22Rv1 (cell line): ENCODE measurements at regions not wholly inside any gene's neighbourhood (a gene's known extent, or its start where the extent isn't known, plus 50 kb on each side); places are given as distances from the start of the nearest gene placed in this dataset.
"Not testable (repeated sequence)": the region's sequence is repeated elsewhere in the genome, so short reads cannot be mapped to it uniquely, and the experiment has no call there.

ENCODE experiments used
- H3K27ac ChIP-seq: fragments of 450-650 bp; 2 replicates; pipeline ENCODE4 v1.5.1; 2017
- ZFX ChIP-seq: fragments of 450-650 bp; IDR thresholded peaks from 2 replicates; pipeline ENCODE4 v1.6.1; 2017; ENCODE audit warnings: antibody characterized with exemption, borderline replicate concordance
- TF ChIP-seq, protein P1 (sequence below): fragments of 450-650 bp; IDR thresholded peaks from 2 replicates; pipeline ENCODE4 v1.5.1; 2017; ENCODE audit warnings: mild to moderate bottlenecking

DNA sequence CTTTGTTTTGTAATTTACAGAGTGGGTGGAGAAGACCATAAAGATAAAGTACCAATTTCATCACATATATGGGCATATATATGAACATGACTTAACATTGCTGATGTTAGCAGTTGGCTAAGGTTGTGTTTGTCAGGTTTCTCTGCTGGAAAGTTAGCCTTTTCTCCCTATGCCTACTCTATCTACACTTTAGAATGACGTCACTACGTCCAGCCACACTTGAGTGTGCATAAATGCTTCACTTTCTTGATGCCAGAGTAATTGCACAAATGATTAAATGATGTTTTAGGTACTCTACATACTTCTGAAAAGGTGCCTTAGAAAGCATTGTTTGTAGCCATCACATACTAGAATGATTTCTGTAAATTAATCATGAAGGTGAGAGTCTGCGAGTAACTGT is 759.2 kb upstream of the MGAT4C start:
- no peak overlapping the region for H3K27ac ChIP-seq
- TF ChIP-seq ZFX, result no peak
- TF ChIP-seq, protein P1, sequence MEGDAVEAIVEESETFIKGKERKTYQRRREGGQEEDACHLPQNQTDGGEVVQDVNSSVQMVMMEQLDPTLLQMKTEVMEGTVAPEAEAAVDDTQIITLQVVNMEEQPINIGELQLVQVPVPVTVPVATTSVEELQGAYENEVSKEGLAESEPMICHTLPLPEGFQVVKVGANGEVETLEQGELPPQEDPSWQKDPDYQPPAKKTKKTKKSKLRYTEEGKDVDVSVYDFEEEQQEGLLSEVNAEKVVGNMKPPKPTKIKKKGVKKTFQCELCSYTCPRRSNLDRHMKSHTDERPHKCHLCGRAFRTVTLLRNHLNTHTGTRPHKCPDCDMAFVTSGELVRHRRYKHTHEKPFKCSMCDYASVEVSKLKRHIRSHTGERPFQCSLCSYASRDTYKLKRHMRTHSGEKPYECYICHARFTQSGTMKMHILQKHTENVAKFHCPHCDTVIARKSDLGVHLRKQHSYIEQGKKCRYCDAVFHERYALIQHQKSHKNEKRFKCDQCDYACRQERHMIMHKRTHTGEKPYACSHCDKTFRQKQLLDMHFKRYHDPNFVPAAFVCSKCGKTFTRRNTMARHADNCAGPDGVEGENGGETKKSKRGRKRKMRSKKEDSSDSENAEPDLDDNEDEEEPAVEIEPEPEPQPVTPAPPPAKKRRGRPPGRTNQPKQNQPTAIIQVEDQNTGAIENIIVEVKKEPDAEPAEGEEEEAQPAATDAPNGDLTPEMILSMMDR, result no peak

DNA sequence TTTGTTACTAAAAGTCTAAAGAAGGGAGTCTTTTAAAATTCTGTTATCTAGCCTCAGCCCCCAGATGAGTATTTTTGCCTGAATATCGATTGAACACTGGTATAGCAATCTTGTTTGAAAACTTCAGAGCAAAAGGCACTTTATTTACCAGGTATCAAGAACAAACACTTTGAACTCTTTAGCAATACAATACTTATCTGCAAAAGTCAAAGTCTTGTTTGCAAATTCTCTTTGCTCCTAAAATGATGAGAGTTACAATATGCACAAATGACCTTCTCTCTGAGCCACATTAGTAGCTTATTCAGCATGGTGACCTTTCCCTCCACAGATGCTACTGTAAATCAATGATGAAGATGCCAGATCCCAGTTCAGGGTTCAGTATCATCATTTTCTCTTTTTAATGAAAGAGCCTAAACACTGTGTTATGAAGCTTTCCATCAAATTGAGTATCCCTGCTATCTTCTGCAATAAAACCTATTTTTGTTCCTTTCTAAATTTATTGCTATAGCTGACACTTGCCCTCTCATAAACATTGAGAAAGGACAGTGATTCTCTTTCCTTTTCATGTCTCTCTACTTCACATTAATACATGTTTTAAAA is 752.7 kb upstream of the MGAT4C start:
- H3K27ac ChIP-seq, result no peak overlapping the region
- no peak for TF ChIP-seq ZFX
- TF ChIP-seq, protein P1, result no peak

DNA sequence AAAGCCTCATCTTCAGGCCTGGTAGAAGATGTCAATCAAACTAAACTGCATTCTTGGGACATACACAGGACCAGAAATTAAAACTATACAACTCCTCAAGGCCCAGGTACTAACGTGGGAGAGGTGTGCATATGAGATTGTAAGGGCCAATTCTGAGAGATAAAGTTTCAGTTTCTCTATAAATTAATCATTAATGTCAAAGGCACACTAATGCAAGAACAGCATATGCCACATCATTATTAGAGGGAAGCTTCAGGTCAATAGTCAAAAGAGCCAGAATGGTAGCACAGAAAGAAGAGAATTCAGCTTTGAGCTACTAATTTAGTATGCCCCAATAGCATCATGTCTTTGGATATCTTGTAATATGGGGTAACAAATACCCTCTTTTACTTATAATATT is 744.9 kb upstream of the MGAT4C start:
- TF ChIP-seq, protein P1, result no peak
- no peak for TF ChIP-seq ZFX
- H3K27ac ChIP-seq, result no peak overlapping the region

DNA sequence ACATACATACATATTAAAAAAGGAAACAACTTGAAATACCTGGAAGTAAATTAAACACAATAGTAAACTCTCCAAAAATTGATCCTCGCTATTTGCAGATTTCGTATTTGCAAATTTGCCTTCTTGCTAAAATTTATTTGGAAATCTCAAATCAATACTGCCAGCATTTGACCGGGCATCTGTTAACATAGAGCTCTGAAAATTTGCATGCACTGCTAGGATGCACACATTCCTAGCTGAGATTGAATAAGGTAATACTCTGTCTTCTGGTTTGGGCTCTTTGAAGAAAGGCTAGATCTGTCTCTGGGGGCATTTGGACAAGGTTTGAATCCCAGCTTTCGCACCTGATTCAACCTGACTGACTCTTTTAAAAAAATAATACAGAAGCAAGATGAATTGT is 729.1 kb upstream of the MGAT4C start:
- H3K27ac ChIP-seq, result no peak overlapping the region
- TF ChIP-seq, protein P1, result no peak
- no peak for TF ChIP-seq ZFX

DNA sequence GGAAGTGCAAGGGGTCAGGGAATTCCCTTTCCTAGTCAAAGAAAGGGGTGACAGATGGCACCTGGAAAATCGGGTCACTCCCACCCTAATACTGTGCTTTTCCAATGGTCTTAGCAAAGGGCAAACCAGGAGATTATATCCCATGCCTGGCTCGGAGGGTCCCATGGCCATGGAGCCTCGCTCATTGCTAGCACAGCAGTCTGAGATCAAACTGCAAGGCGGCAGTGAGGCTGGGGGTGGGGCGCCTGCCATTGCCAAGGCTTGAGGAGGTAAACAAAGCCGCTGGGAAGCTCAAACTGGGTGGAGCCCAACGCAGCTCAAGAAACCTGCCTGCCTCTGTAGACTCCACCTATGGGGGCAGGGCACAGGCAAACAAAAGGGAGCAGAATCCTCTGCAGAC is 714.4 kb upstream of the MGAT4C start:
- H3K27ac ChIP-seq, result not testable (repeated sequence)

DNA sequence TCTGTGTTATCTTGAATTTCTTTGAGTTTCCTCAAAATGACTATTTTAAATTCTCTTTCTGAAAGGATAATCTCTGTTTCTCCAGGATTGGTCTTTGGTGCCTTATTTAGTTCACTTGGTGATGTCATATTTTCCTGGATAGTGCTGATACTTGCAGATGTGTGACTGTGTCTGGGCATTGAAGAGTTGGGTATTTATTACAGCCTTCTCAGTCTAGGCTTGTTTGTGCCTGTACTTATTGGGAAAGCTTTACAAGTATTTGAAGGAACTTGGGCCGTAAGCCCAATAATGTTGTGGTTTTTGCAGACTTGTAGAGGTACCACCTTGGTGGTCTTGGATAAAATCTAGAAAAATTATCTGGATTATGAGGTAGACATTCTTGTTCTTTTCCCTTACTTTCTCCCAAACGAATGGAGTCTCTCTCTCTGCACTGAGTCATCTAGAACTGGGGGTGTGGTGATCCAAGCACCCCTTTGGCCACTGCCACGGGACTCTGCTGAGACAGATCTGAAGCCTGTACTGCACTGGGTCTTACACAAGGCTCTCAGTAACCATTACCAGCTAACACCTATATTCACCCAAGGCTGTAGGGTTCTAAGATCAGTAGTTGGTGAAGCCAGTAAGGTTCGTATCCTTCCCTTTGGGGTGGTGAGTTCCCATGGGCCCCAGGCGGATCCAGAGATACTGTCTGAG is 703.7 kb upstream of the MGAT4C start:
- no peak overlapping the region for H3K27ac ChIP-seq
- TF ChIP-seq, protein P1, result no peak

DNA sequence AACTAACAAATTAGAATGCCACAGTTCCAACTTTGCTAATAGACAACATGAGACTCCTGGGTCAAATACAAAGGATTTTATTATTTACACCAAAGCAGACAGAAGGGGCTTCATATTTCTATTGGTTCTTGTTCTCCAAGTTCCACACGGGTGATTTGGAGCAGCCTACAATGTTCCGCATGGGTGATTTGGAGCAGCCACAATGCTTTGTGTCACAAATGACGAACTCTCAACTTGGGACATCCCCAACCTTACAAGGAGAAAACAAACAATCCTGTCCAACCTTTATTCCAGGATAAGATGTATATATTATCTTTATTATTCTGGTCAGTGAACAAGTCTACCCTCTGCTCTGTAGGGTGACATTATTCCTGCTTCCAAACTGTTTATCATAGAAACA is 694.3 kb upstream of the MGAT4C start:
- no peak overlapping the region for H3K27ac ChIP-seq
- no peak for TF ChIP-seq ZFX
- TF ChIP-seq, protein P1, result no peak

DNA sequence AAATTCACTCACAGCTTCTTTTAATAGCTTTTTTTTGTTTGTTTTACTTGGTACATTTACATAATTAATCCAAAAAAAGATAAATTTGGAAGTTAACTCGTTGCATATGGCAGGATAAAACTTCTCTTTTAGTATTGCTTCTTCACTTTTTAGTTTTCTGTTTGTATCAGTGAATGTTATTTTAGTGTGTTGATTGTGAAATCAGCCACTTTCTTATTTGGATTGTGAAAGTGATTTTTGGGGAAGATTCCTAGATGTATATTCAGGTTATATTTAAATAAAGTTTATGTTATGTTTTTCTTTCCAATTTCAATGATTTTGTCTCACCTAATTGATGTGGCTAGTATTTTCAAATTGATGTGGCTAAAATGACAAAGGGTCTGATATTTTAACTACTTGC is 693.9 kb upstream of the MGAT4C start:
- TF ChIP-seq, protein P1, result no peak
- no peak for TF ChIP-seq ZFX
- H3K27ac ChIP-seq, result no peak overlapping the region
